ENCODE measurements at regions not wholly inside any gene's neighbourhood (a gene's known extent, or its start where the extent isn't known, plus 50 kb on each side); places are given as distances from the start of the nearest gene placed in this dataset.

DNA sequence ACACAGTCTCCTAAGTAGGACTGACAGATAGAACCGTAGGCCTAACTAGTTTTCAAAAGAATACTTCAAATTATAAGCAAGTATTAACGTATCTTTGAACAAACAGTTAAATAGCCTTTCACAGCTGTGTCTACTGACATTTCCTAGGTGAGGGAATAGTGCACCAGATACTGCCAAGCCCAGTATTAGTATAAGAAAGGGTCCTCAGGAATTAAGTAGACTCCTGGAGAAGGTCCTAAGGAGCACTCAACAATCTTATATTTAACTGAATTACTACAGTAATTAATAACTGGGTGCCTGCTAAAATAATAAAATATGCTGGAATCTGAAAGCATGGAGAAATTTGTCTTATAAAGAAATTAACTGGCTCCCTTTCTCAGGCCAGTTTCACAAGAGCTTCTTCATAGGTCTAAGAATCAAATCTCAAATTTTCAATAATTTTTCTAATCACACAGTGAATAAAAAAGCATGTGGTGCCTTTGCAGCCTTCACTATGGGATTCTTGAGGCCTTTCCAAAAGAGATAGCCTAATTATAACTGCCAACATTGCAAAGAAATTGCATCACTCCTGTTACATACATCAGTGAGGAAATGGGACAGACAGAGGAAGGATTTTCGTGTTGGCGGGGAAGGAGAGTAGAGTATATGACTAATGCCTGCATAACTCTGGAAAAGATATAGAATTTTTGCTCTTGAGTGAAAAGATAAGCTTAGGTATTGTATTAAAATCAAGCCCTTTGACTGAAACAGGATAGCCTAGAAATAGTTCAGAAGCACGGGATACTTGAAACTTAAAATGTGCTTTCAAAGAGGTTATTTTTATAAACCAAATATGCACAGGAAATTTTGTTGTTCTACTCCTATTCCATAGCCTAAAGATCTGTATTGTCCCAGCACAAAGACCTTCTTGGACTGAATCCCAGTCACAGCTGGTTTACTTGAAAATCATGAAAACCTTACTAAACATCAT is 228.6 kb upstream of the STK17B start (continued):
- TF ChIP-seq TOE1 (IDR thresholded peaks at IDR 0.05; ENCODE audit: borderline replicate concordance): no peak
- no peak for TF ChIP-seq TOE1 (CRISPR knock-in tag; IDR thresholded peaks at IDR 0.05; ENCODE audit: borderline replicate concordance, low read depth)
- peak; percentile 92 for TF ChIP-seq L3MBTL2 (IDR thresholded peaks at IDR 0.05)
- no peak for TF ChIP-seq MCM3 (IDR thresholded peaks at IDR 0.05)
- TF ChIP-seq NCOA2 (IDR thresholded peaks at IDR 0.05; ENCODE audit: partially characterized antibody in 2 of 2): no peak
- TF ChIP-seq, protein P1, sequence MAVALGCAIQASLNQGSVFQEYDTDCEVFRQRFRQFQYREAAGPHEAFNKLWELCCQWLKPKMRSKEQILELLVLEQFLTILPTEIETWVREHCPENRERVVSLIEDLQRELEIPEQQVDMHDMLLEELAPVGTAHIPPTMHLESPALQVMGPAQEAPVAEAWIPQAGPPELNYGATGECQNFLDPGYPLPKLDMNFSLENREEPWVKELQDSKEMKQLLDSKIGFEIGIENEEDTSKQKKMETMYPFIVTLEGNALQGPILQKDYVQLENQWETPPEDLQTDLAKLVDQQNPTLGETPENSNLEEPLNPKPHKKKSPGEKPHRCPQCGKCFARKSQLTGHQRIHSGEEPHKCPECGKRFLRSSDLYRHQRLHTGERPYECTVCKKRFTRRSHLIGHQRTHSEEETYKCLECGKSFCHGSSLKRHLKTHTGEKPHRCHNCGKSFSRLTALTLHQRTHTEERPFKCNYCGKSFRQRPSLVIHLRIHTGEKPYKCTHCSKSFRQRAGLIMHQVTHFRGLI (CRISPR knock-in tag; IDR thresholded peaks at IDR 0.05): peak; percentile 76; the same call in 1 of the 2 replicates
- 0 out of 2 replicates have a peak, but pooled peaks have one; percentile 27 for TF ChIP-seq SMAD3 (CRISPR knock-in tag; conservative IDR thresholded peaks at IDR 0.05)
- TF ChIP-seq, protein P2, sequence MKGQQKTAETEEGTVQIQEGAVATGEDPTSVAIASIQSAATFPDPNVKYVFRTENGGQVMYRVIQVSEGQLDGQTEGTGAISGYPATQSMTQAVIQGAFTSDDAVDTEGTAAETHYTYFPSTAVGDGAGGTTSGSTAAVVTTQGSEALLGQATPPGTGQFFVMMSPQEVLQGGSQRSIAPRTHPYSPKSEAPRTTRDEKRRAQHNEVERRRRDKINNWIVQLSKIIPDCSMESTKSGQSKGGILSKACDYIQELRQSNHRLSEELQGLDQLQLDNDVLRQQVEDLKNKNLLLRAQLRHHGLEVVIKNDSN (CRISPR knock-in tag; IDR thresholded peaks at IDR 0.05): no peak
- peak; percentile 83 for TF ChIP-seq FOXJ2 (tag; IDR thresholded peaks at IDR 0.05)
- peak; percentile 62; the same call in 1 of the 2 replicates for TF ChIP-seq NFRKB (IDR thresholded peaks at IDR 0.05; ENCODE audit: low read depth)
- TF ChIP-seq ZC3H8 (IDR thresholded peaks at IDR 0.05): no peak
- TF ChIP-seq SOX6 (IDR thresholded peaks at IDR 0.05): peak; percentile 95
- peak in 1 of 2 experiments; percentile 35; a peak in 1 of 4 replicates for TF ChIP-seq HDAC1 (IDR thresholded peaks at IDR 0.05)
- no peak for TF ChIP-seq LARP7 (IDR thresholded peaks at IDR 0.05)
- no peak for TF ChIP-seq RUNX1 (IDR thresholded peaks at IDR 0.05; ENCODE audit: low read depth)
- TF ChIP-seq EP400 (IDR thresholded peaks at IDR 0.05): peak; percentile 74
- TF ChIP-seq PTTG1 (tag; IDR thresholded peaks at IDR 0.05; ENCODE audit: low read depth): no peak
- TF ChIP-seq ZNF583 (CRISPR knock-in tag; IDR thresholded peaks at IDR 0.05): peak; percentile 26; the same call in 1 of the 2 replicates
- TF ChIP-seq CBFA2T3 (IDR thresholded peaks at IDR 0.05): peak; percentile 76
- TF ChIP-seq, protein P3, sequence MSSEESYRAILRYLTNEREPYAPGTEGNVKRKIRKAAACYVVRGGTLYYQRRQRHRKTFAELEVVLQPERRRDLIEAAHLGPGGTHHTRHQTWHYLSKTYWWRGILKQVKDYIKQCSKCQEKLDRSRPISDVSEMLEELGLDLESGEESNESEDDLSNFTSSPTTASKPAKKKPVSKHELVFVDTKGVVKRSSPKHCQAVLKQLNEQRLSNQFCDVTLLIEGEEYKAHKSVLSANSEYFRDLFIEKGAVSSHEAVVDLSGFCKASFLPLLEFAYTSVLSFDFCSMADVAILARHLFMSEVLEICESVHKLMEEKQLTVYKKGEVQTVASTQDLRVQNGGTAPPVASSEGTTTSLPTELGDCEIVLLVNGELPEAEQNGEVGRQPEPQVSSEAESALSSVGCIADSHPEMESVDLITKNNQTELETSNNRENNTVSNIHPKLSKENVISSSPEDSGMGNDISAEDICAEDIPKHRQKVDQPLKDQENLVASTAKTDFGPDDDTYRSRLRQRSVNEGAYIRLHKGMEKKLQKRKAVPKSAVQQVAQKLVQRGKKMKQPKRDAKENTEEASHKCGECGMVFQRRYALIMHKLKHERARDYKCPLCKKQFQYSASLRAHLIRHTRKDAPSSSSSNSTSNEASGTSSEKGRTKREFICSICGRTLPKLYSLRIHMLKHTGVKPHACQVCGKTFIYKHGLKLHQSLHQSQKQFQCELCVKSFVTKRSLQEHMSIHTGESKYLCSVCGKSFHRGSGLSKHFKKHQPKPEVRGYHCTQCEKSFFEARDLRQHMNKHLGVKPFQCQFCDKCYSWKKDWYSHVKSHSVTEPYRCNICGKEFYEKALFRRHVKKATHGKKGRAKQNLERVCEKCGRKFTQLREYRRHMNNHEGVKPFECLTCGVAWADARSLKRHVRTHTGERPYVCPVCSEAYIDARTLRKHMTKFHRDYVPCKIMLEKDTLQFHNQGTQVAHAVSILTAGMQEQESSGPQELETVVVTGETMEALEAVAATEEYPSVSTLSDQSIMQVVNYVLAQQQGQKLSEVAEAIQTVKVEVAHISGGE (CRISPR knock-in tag; IDR thresholded peaks at IDR 0.05): no peak
- no peak for TF ChIP-seq HOXB6 (CRISPR knock-in tag; IDR thresholded peaks at IDR 0.05; ENCODE audit: borderline replicate concordance)
- TF ChIP-seq, protein P4, sequence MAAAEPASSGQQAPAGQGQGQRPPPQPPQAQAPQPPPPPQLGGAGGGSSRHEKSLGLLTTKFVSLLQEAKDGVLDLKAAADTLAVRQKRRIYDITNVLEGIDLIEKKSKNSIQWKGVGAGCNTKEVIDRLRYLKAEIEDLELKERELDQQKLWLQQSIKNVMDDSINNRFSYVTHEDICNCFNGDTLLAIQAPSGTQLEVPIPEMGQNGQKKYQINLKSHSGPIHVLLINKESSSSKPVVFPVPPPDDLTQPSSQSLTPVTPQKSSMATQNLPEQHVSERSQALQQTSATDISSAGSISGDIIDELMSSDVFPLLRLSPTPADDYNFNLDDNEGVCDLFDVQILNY (CRISPR knock-in tag; IDR thresholded peaks at IDR 0.05): no peak
- peak; percentile 57 for TF ChIP-seq CREM (IDR thresholded peaks at IDR 0.05; ENCODE audit: low read depth)
- TF ChIP-seq MTA3 (IDR thresholded peaks at IDR 0.05; ENCODE audit: borderline replicate concordance): no peak
